ENCODE measurements at regions not wholly inside any gene's neighbourhood (a gene's known extent, or its start where the extent isn't known, plus 50 kb on each side); places are given as distances from the start of the nearest gene placed in this dataset.

- peaks cover 4% of the 10 kb centered on the region for H3K4me1 Mint-ChIP-seq
- no peak overlapping the region for H3K4me3 Mint-ChIP-seq
- ATAC-seq (no peak), DNase-seq (ENCODE audit: low spot score in 2 of 2) (no peak)
- no peak overlapping the region for H3K27ac Mint-ChIP-seq
- H3K36me3 Mint-ChIP-seq = no peaks in the 10 kb centered on the region
- peaks cover 4% of the 10 kb centered on the region for H3K9me3 Mint-ChIP-seq
Measured at GRCh38 chr6:1542764-1543163, 67.0 kb upstream of the FOXC1 start.

DNA sequence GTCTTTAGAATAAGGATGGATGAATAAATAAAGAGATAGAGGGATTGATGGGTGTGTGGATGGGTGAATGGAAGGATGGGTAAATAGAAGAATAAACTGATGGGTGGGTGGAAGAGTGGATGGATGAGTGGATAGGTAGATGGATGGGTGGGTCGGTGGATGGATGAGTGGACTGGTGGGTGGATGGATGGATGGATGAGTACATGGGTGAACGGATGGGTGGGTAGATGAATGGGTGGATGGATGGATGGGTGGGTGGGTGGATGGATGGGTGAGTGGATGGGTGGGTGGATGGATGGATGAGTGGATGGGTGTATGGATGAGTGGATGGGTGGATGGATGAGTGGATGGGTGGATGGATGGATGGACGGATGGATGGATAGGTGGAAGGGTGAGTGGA is 65.7 kb upstream of the FOXC1 start:
- Mint-ChIP-seq H3K27ac (no peak overlapping the region), H3K4me1 (peaks cover 4% of the 10 kb centered on the region), H3K36me3 (no peaks in the 10 kb centered on the region), H3K9me3 (peaks cover 4% of the 10 kb centered on the region), H3K4me3 (no peak overlapping the region)
- no peak for ATAC-seq
- no peak for DNase-seq (ENCODE audit: low spot score in 2 of 2)

GRCh38 chr6:1544603-1545002 is 65.1 kb upstream of the FOXC1 start:
- Mint-ChIP-seq H3K36me3 (no peaks in the 10 kb centered on the region), H3K27ac (no peak overlapping the region), H3K9me3 (peaks cover 4% of the 10 kb centered on the region), H3K4me1 (peaks cover 4% of the 10 kb centered on the region), H3K4me3 (no peak overlapping the region)
- ATAC-seq = no peak
- no peak for DNase-seq (ENCODE audit: low spot score in 2 of 2)

DNA sequence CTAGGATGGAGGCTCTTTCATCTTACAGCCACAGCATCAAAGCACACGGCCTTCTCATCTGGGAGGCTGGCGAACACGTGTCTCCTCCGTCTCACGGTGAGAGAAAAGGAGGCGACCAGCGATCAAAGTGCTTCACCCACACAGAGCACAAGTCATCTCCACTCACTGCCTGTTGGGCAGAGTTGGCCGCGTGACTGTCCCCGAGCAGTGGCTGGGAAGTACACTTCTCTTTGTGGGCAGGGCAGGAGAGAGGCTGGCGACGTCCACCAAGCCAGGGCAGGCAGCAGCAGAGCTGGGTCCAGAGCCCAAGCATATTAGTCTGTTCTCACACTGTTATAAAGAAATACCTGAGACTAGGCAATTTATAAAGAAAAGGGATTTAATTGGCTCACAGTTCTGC is 64.1 kb upstream of the FOXC1 start:
- H3K9me3 Mint-ChIP-seq = peaks cover 4% of the 10 kb centered on the region
- no peak for DNase-seq (ENCODE audit: low spot score in 2 of 2)

GRCh38 chr6:1547785-1548184 is 61.9 kb upstream of the FOXC1 start:
- DNase-seq (ENCODE audit: low spot score in 2 of 2) (no peak), ATAC-seq (no peak)
- Mint-ChIP-seq H3K4me3 (no peak overlapping the region), H3K9me3 (peaks cover 4% of the 10 kb centered on the region), H3K36me3 (no peaks in the 10 kb centered on the region), H3K4me1 (no peaks in the 10 kb centered on the region), H3K27ac (no peak overlapping the region)

More for the DNA sequence above, 64.1 kb upstream of the FOXC1 start:
- no peak overlapping the region for H3K4me3 Mint-ChIP-seq
- ATAC-seq = no peak
- no peaks in the 10 kb centered on the region for H3K36me3 Mint-ChIP-seq
- no peak overlapping the region for H3K27ac Mint-ChIP-seq
- H3K4me1 Mint-ChIP-seq = peaks cover 4% of the 10 kb centered on the region

- no peak for ATAC-seq
- no peak overlapping the region for H3K27ac Mint-ChIP-seq
- H3K4me3 Mint-ChIP-seq = no peak overlapping the region
- no peak for DNase-seq (ENCODE audit: low spot score in 2 of 2)
- H3K9me3 Mint-ChIP-seq = no peaks in the 10 kb centered on the region
- peaks cover 18% of the 10 kb centered on the region for H3K4me1 Mint-ChIP-seq
- no peaks in the 10 kb centered on the region for H3K36me3 Mint-ChIP-seq
Measured at GRCh38 chr6:1551249-1551648, 58.5 kb upstream of the FOXC1 start.

DNA sequence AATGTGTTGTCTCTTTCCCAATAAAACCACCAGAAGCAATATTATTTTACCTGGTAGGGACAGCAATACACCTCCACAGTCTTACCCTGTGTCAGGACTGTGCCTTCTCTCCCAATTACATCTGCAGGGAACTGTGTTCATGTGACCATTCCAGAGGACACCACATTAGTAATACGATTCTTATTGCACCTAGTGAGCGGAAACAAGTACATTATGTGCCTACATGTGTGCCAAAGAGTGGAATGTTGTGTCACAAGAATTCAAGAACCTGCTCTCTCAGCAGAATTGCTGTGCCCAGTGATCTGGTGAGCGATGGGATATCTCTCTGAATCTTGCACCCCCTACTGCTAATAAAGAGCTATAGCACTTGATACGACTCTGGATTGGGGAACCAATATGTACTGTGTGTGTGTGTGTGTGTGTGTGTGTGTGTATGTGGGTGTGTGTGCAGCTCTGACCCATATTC is 57.4 kb upstream of the FOXC1 start:
- peak; percentile 51 for ATAC-seq
- no peaks in the 10 kb centered on the region for H3K9me3 Mint-ChIP-seq
- H3K4me1 Mint-ChIP-seq = peaks cover 18% of the 10 kb centered on the region
- no peak overlapping the region for H3K4me3 Mint-ChIP-seq
- H3K27ac Mint-ChIP-seq = no peak overlapping the region
- H3K36me3 Mint-ChIP-seq = no peaks in the 10 kb centered on the region
- DNase-seq (ENCODE audit: low spot score in 2 of 2) = no peak

- peak overlapping the region; percentile 80 for H3K4me3 Mint-ChIP-seq
- ATAC-seq (no peak), DNase-seq (ENCODE audit: low spot score in 2 of 2) (no peak)
- no peaks in the 10 kb centered on the region for H3K36me3 Mint-ChIP-seq
- H3K9me3 Mint-ChIP-seq = no peaks in the 10 kb centered on the region
- H3K4me1 Mint-ChIP-seq = peaks cover 18% of the 10 kb centered on the region
- peak overlapping the region; percentile 89 for H3K27ac Mint-ChIP-seq
Measured at GRCh38 chr6:1553562-1554083, 56.1 kb upstream of the FOXC1 start.

DNA sequence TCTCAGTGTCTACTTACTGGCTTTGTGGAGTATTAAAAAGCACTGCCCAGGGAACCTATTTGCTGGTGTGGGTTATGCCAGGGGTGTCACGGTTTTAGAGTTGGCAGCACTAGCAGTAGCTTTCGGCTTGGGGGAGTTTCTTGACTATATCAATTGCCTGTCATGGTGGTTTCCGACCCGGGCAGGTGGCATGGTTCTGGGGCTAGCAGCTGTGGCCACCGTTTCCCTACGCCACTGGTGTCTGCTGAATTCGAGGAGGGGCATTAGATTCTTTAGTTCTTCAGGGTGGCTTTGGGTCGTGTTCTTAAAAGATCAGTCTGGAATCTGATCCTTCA is 55.6 kb upstream of the FOXC1 start:
- no peak for ATAC-seq
- H3K4me3 Mint-ChIP-seq = peak overlapping the region; percentile 80

GRCh38 chr6:1554476-1555310 is 55.0 kb upstream of the FOXC1 start:
- H3K9me3 Mint-ChIP-seq = no peaks in the 10 kb centered on the region
- H3K4me3 Mint-ChIP-seq = peak overlapping the region; percentile 80
- peak; percentile 91 for ATAC-seq
- peak overlapping the region; percentile 89 for H3K27ac Mint-ChIP-seq
- DNase-seq (ENCODE audit: low spot score in 2 of 2) = peak; percentile 70 to 79
- peaks cover 18% of the 10 kb centered on the region for H3K4me1 Mint-ChIP-seq
- H3K36me3 Mint-ChIP-seq = no peaks in the 10 kb centered on the region

More for the DNA sequence above, 55.6 kb upstream of the FOXC1 start:
- no peaks in the 10 kb centered on the region for H3K36me3 Mint-ChIP-seq
- peak overlapping the region; percentile 89 for H3K27ac Mint-ChIP-seq
- no peak for DNase-seq (ENCODE audit: low spot score in 2 of 2)
- H3K4me1 Mint-ChIP-seq = peaks cover 18% of the 10 kb centered on the region
- H3K9me3 Mint-ChIP-seq = no peaks in the 10 kb centered on the region

DNA sequence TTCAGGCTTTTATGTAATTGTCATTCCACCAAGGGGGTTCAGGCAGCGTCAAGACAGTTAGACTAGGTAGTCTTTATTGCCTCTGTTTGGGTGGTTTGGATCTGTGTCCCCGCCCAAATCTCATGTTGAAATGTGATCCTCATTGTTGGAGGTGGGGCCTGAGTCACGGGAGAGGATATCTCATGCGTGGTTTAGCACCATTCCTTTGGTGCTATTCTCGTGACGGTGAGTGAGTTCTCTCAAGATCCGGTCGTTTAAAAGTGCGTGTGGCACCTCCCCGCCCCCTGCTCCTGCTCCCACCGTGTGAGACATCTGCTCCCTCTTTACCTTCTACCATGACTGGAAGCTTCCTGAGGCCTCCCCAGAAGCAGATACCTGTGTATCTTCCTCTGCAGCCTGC is 51.3 kb upstream of the FOXC1 start:
- no peak overlapping the region for H3K4me3 Mint-ChIP-seq

More for the DNA sequence above, 51.3 kb upstream of the FOXC1 start:
- Mint-ChIP-seq H3K27ac (no peak overlapping the region), H3K4me1 (peaks cover 15% of the 10 kb centered on the region), H3K9me3 (no peaks in the 10 kb centered on the region), H3K36me3 (no peaks in the 10 kb centered on the region)
- ATAC-seq (no peak), DNase-seq (ENCODE audit: low spot score in 2 of 2) (no peak)
